K562 (cell line): ENCODE measurements at regions not wholly inside any gene's neighbourhood (a gene's known extent, or its start where the extent isn't known, plus 50 kb on each side); places are given as distances from the start of the nearest gene placed in this dataset.

ENCODE experiments used
- BCOR ChIP-seq: fragments of 450-650 bp; IDR thresholded peaks from 2 replicates; pipeline ENCODE4 v1.6.1; 2016
- BDP1 ChIP-seq: IDR thresholded peaks from 3 replicates; pipeline ENCODE4 v1.6.1; 2011; ENCODE audit not compliant: insufficient read length, insufficient read depth
- HINFP ChIP-seq: fragments of 450-650 bp; conservative IDR thresholded peaks from 2 replicates; pipeline ENCODE4 v1.6.1; 2016; ENCODE audit warnings: missing genetic modification characterization, low read depth, mild to moderate bottlenecking, control low read depth, missing compliant biosample characterization
- HMGN3 ChIP-seq: IDR thresholded peaks from 2 replicates; pipeline ENCODE4 v1.6.1; 2011; ENCODE audit warnings: borderline replicate concordance, low read depth, mild to moderate bottlenecking, mixed read lengths, low read length; ENCODE audit not compliant: insufficient read length; ENCODE audit errors: extremely low read depth
- MBD1 ChIP-seq: fragments of 250-450 bp; sonication (Bioruptor Pico); IDR thresholded peaks from 2 replicates; pipeline ENCODE4 v1.8.0; 2022; ENCODE audit warnings: inconsistent platforms
- PHB ChIP-seq: fragments of 250-450 bp; sonication (Bioruptor Pico); IDR thresholded peaks from 2 replicates; pipeline ENCODE4 v1.5.0; 2021
- PHF21A ChIP-seq: fragments of 450-650 bp; IDR thresholded peaks from 2 replicates; pipeline ENCODE4 v1.6.1; 2017; ENCODE audit warnings: low read depth, borderline replicate concordance
- RBM14 ChIP-seq: fragments of 200-400 bp; formaldehyde crosslinking; IDR thresholded peaks from 2 replicates; pipeline ENCODE4 v1.6.1; 2018; ENCODE audit warnings: low read depth, mild to moderate bottlenecking, low read length, moderate library complexity, borderline replicate concordance; ENCODE audit not compliant: insufficient read depth
- SMAD1 ChIP-seq: fragments of 150-350 bp; IDR thresholded peaks from 2 replicates; pipeline ENCODE4 v1.6.1; 2014; ENCODE audit warnings: low read length, low read depth; ENCODE audit not compliant: partially characterized antibody
- STAT5A ChIP-seq: IDR thresholded peaks from 2 replicates; pipeline ENCODE4 v1.6.1; 2012; ENCODE audit warnings: low read length, inconsistent platforms, borderline replicate concordance
- TEAD1 ChIP-seq, 2 experiments: fragments of 450-650 bp in 1 of 2; sonication (generic) in 1 of 2; formaldehyde crosslinking; IDR thresholded peaks; 2 replicates each; pipeline versions ENCODE4 v1.4.0 to v1.8.0; 2020 to 2022; ENCODE audit warnings: mild to moderate bottlenecking in 2 of 2, missing genetic modification reagents in 1 of 2
- ZBTB11 ChIP-seq, 3 experiments: fragments of 200-800 bp in 1 of 3; fragments of 250-450 bp in 1 of 3; fragments of 450-650 bp in 1 of 3; sonication (Bioruptor Pico) in 1 of 3; sonication (Bioruptor generic) in 1 of 3; formaldehyde crosslinking in 1 of 3; IDR thresholded peaks; 2 replicates each; pipeline versions ENCODE4 v1.6.1 to v1.8.0; 2016 to 2022; ENCODE audit warnings: mild to moderate bottlenecking in 2 of 3, missing genetic modification characterization in 2 of 3, missing compliant biosample characterization in 1 of 3, moderate library complexity in 1 of 3
- ZNF41 ChIP-seq: fragments of 250-450 bp; sonication (Bioruptor Pico); conservative IDR thresholded peaks from 2 replicates; pipeline ENCODE4 v1.4.0; 2020; ENCODE audit warnings: mild to moderate bottlenecking
- ZNF592 ChIP-seq: fragments of 450-650 bp; IDR thresholded peaks from 2 replicates; pipeline ENCODE4 v1.6.1; 2017; ENCODE audit warnings: antibody characterized with exemption, mild to moderate bottlenecking
- ZNF77 ChIP-seq: fragments of 250-450 bp; sonication (Bioruptor Pico); IDR thresholded peaks from 2 replicates; pipeline ENCODE4 v1.5.0; 2020

GRCh38 chr21:23890652-23891051 is 1716.6 kb downstream of the MRPL39 start (continued):
- TF ChIP-seq MBD1 (CRISPR knock-in tag) (no peak), HINFP (tag) (no peak), PHB (CRISPR knock-in tag) (no peak), BCOR (no peak), ZNF41 (CRISPR knock-in tag) (no peak), ZNF592 (no peak), BDP1 (no peak), STAT5A (peak; percentile 51; the same call in 1 of the 2 replicates), PHF21A (no peak), SMAD1 (no peak), RBM14 (no peak), ZNF77 (no peak), HMGN3 (no peak), ZBTB11 (CRISPR knock-in tag; IDR thresholded peaks at IDR 0.05) (no peak), TEAD1 (CRISPR knock-in tag; IDR thresholded peaks at IDR 0.05) (no peak)
